OCI-LY7 (cell line): ENCODE measurements at regions not wholly inside any gene's neighbourhood (a gene's known extent, or its start where the extent isn't known, plus 50 kb on each side); places are given as distances from the start of the nearest gene placed in this dataset.

Experiments
- BruUV-seq: library from RNA; stranded (reverse); fragments of 400-500 nt; replicated peaks from 2 replicates; lab custom pipeline; 2021; lab: Mats Ljungman, UMichigan
- CTCF ChIA-PET: fragments of 300-600 bp; sonication (Branson Sonifier 250); formaldehyde crosslinking; loops from one replicate; lab custom pipeline; 2022; ENCODE audit warnings: antibody characterized with exemption; ENCODE audit not compliant: unreplicated experiment; lab: Charles Lee
- POLR2A ChIA-PET: fragments of 300-600 bp; sonication (Branson Sonifier 250); formaldehyde crosslinking; loops from one replicate; lab custom pipeline; 2022; ENCODE audit warnings: antibody characterized with exemption; lab: Charles Lee
- DNase-seq: peaks from one replicate; pipeline ENCODE4 v3.0.0-alpha.2; 2015; ENCODE audit warnings: low spot score
- H2AFZ ChIP-seq: fragments of 200-600 bp; sonication (generic), shearing (Covaris generic); 2 replicates; pipeline ENCODE4 v1.6.1; 2014; ENCODE audit warnings: mild to moderate bottlenecking, antibody characterized with exemption, low read length, moderate library complexity
- H3K27ac ChIP-seq: fragments of 200-600 bp; sonication (generic); 2 replicates; pipeline ENCODE4 v1.5.1; 2014; ENCODE audit warnings: mixed run types, low read depth, mild to moderate bottlenecking, moderate library complexity, low read length, inconsistent platforms; ENCODE audit not compliant: poor library complexity, severe bottlenecking
- H3K36me3 ChIP-seq: fragments of 200-600 bp; sonication (generic); 2 replicates; pipeline ENCODE4 v1.6.1; 2014; ENCODE audit warnings: mild to moderate bottlenecking, antibody characterized with exemption, low read length, moderate library complexity, mixed read lengths; ENCODE audit not compliant: insufficient read depth
- H3K4me1 ChIP-seq: fragments of 200-600 bp; sonication (generic); 2 replicates; pipeline ENCODE4 v1.5.1; 2014; ENCODE audit warnings: mild to moderate bottlenecking, low read length; ENCODE audit not compliant: insufficient read depth, poor library complexity, severe bottlenecking
- H3K4me2 ChIP-seq: fragments of 200-600 bp; sonication (generic); 2 replicates; pipeline ENCODE4 v1.6.1; 2014; ENCODE audit warnings: mild to moderate bottlenecking, low read length
- H3K4me3 ChIP-seq: fragments of 200-600 bp; sonication (generic); 2 replicates; pipeline ENCODE4 v1.5.1; 2014; ENCODE audit warnings: mild to moderate bottlenecking, low read depth, low read length; ENCODE audit not compliant: poor library complexity, severe bottlenecking
- H3K79me2 ChIP-seq: fragments of 200-600 bp; sonication (generic); 2 replicates; pipeline ENCODE4 v1.6.1; 2016; ENCODE audit warnings: low read depth, mild to moderate bottlenecking, low read length, moderate library complexity, mixed read lengths; ENCODE audit not compliant: insufficient read depth
- H3K9me2 ChIP-seq: fragments of 200-600 bp; sonication (generic); 2 replicates; pipeline ENCODE4 v1.6.1; 2016; ENCODE audit warnings: mild to moderate bottlenecking, low read length, mixed read lengths; ENCODE audit not compliant: insufficient read depth
- H3K9me3 ChIP-seq: fragments of 200-600 bp; sonication (generic); 2 replicates; pipeline ENCODE4 v1.6.1; 2014; ENCODE audit warnings: mild to moderate bottlenecking, mixed run types, low read length, mixed read lengths
- H4K20me1 ChIP-seq: fragments of 200-600 bp; sonication (generic); 2 replicates; pipeline ENCODE4 v1.6.1; 2014; ENCODE audit warnings: mild to moderate bottlenecking, antibody characterized with exemption, low read length, moderate library complexity, mixed read lengths; ENCODE audit not compliant: insufficient read depth
- CTCF ChIP-seq: fragments of 200-600 bp; sonication (generic); conservative IDR thresholded peaks from 2 replicates; pipeline ENCODE4 v1.5.1; 2014; ENCODE audit warnings: mild to moderate bottlenecking, antibody characterized with exemption, low read length, moderate library complexity, mixed read lengths
- EZH2phosphoT487 ChIP-seq: fragments of 200-600 bp; sonication (generic); IDR thresholded peaks from 2 replicates; pipeline ENCODE4 v1.6.1; 2018; ENCODE audit warnings: low read depth, borderline replicate concordance, mild to moderate bottlenecking, mixed run types, antibody characterized with exemption, low read length, moderate library complexity, mixed read lengths
- intact Hi-C: fragments of 100-400 bp; cut with micrococcal nuclease; formaldehyde crosslinking; loops from one replicate; pipeline ENCODE4 v1.10.0; 2022; ENCODE audit not compliant: unreplicated experiment

GRCh38 chr9:134487066-134487710, 154.4 kb upstream of the COL5A1 start:
- no TSS peak for BruUV-seq
- no peak for TF ChIP-seq EZH2phosphoT487
- TF ChIP-seq CTCF, result no peak
- Histone ChIP-seq H3K27ac (no peak overlapping the region), H3K9me3 (no peaks in the 10 kb centered on the region), H3K36me3 (no peaks in the 10 kb centered on the region), H3K9me2 (no peaks in the 10 kb centered on the region), H3K4me1 (no peaks in the 10 kb centered on the region), H3K79me2 (no peaks in the 10 kb centered on the region), H3K4me2 (no peak overlapping the region), H4K20me1 (no peaks in the 10 kb centered on the region), H3K4me3 (no peak overlapping the region), H2AFZ (no peak overlapping the region)
- intact Hi-C loops, result no loop called here
- ChIA-PET POLR2A (no interaction called here), CTCF (no interaction called here)
- no peak for DNase-seq

- Histone ChIP-seq H3K4me1 (no peaks in the 10 kb centered on the region), H3K9me3 (no peaks in the 10 kb centered on the region), H2AFZ (no peak overlapping the region), H3K9me2 (no peaks in the 10 kb centered on the region), H3K79me2 (no peaks in the 10 kb centered on the region), H4K20me1 (no peaks in the 10 kb centered on the region), H3K4me3 (no peak overlapping the region), H3K4me2 (no peak overlapping the region), H3K36me3 (no peaks in the 10 kb centered on the region), H3K27ac (no peak overlapping the region)
- POLR2A ChIA-PET, result no interaction called here
- no peak for TF ChIP-seq EZH2phosphoT487
- no peak for TF ChIP-seq CTCF
- no peak for DNase-seq
- CTCF ChIA-PET, result no interaction called here
- intact Hi-C loops, result no loop called here
- no TSS peak for BruUV-seq
These were observed 153.0 kb upstream of the COL5A1 start for GRCh38 chr9:134488331-134489280.
